Activated T-helper 2 cell treated with anti-CD3 and anti-CD28 coated beads, Interferon-gamma antibody, Interleukin-2, Interleukin-4, amounts not matched to agents 10 μg/mL and 5 μg/mL and 100 μg/mL, durations not matched to agents 14 hours and 24 hours and 36 hours (primary cell): ENCODE measurements at regions not wholly inside any gene's neighbourhood (a gene's known extent, or its start where the extent isn't known, plus 50 kb on each side); places are given as distances from the start of the nearest gene placed in this dataset.
A peak's percentile ranks its signal among the peaks of the same experiment; 100 is the strongest.
"Not testable (repeated sequence)": the region's sequence is repeated elsewhere in the genome, so short reads cannot be mapped to it uniquely, and the experiment has no call there.

ENCODE experiments used
- DNase-seq: peaks from one replicate; pipeline ENCODE4 v3.0.0; 2021; ENCODE audit warnings: low spot score
- H3K27ac Mint-ChIP-seq: one replicate; pipeline ENCODE4 v1.8.0; 2021; ENCODE audit warnings: mixed read lengths
- H3K27me3 Mint-ChIP-seq: one replicate; pipeline ENCODE4 v1.8.0; 2021; ENCODE audit warnings: low read depth, mixed read lengths
- H3K36me3 Mint-ChIP-seq: one replicate; pipeline ENCODE4 v1.8.0; 2021; ENCODE audit warnings: low read depth, mixed read lengths
- H3K4me1 Mint-ChIP-seq: one replicate; pipeline ENCODE4 v1.8.0; 2021; ENCODE audit warnings: low read depth, mixed read lengths
- H3K4me3 Mint-ChIP-seq: one replicate; pipeline ENCODE4 v1.8.0; 2021; ENCODE audit warnings: low read depth, mild to moderate bottlenecking, moderate library complexity, mixed read lengths
- H3K9me3 Mint-ChIP-seq: one replicate; pipeline ENCODE4 v1.8.0; 2021; ENCODE audit warnings: mixed read lengths
- intact Hi-C: fragments of 100-400 bp; cut with micrococcal nuclease; formaldehyde crosslinking; loops from one replicate; pipeline ENCODE4 v1.15.1; 2023

DNA sequence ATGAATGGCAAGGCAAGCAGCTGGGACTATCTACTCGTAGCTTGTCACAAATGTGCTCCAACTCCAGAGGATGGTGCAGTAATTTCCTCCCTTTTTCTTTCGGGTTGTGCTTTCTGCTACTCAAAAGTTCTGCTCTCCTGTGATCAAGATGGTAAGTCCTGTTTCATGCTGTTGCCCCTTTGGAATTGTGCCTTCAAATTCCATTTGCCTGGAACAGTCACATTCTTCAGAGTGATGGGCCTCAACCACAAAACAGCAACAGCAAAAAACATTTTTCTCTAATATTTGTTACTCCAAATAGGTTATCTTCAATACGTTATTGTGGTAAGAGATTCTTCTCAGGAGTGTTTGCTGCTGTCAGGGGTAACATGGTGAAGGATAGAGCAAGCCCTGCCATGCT lies 209.3 kb downstream of the PALM2AKAP2 start:
- H3K27ac Mint-ChIP-seq: no peak overlapping the region
- H3K36me3 Mint-ChIP-seq: peaks cover 35% of the 10 kb centered on the region
- peaks cover 29% of the 10 kb centered on the region for H3K9me3 Mint-ChIP-seq
- intact Hi-C loops: no loop called here
- H3K4me3 Mint-ChIP-seq: no peak overlapping the region
- H3K27me3 Mint-ChIP-seq: no peaks in the 10 kb centered on the region
- DNase-seq: no peak
- peaks cover 17% of the 10 kb centered on the region for H3K4me1 Mint-ChIP-seq

GRCh38 chr9:109990541-109990940 lies 210.5 kb downstream of the PALM2AKAP2 start:
- H3K36me3 Mint-ChIP-seq: peaks cover 45% of the 10 kb centered on the region
- no peak for DNase-seq
- H3K27ac Mint-ChIP-seq: no peak overlapping the region
- H3K9me3 Mint-ChIP-seq: peaks cover 42% of the 10 kb centered on the region
- no peak overlapping the region for H3K4me3 Mint-ChIP-seq
- intact Hi-C loops: no loop called here
- no peaks in the 10 kb centered on the region for H3K27me3 Mint-ChIP-seq
- H3K4me1 Mint-ChIP-seq: peaks cover 17% of the 10 kb centered on the region

- no peak for DNase-seq
- Mint-ChIP-seq H3K4me3 (no peak overlapping the region), H3K27me3 (no peaks in the 10 kb centered on the region), H3K36me3 (peaks cover 36% of the 10 kb centered on the region), H3K9me3 (peaks cover 48% of the 10 kb centered on the region), H3K27ac (no peak overlapping the region), H3K4me1 (peaks cover 4% of the 10 kb centered on the region)
- intact Hi-C loops: no loop called here
Observed at GRCh38 chr9:109992293-109992692, 212.3 kb downstream of the PALM2AKAP2 start.

GRCh38 chr9:109993250-109993978 lies 213.4 kb downstream of the PALM2AKAP2 start:
- H3K36me3 Mint-ChIP-seq: peaks cover 26% of the 10 kb centered on the region
- H3K9me3 Mint-ChIP-seq: peaks cover 38% of the 10 kb centered on the region
- peaks cover 2% of the 10 kb centered on the region for H3K4me1 Mint-ChIP-seq
- no peak for DNase-seq
- no peaks in the 10 kb centered on the region for H3K27me3 Mint-ChIP-seq
- H3K27ac Mint-ChIP-seq: no peak overlapping the region
- intact Hi-C loops: no loop called here
- H3K4me3 Mint-ChIP-seq: no peak overlapping the region

GRCh38 chr9:109994141-109994540 lies 213.8 kb downstream of the C9orf152 start:
- peaks cover 2% of the 10 kb centered on the region for H3K4me1 Mint-ChIP-seq
- H3K27me3 Mint-ChIP-seq: no peaks in the 10 kb centered on the region
- peaks cover 31% of the 10 kb centered on the region for H3K9me3 Mint-ChIP-seq
- H3K27ac Mint-ChIP-seq: no peak overlapping the region
- no peak for DNase-seq
- no peak overlapping the region for H3K4me3 Mint-ChIP-seq
- intact Hi-C loops: no loop called here
- H3K36me3 Mint-ChIP-seq: peaks cover 19% of the 10 kb centered on the region

DNA sequence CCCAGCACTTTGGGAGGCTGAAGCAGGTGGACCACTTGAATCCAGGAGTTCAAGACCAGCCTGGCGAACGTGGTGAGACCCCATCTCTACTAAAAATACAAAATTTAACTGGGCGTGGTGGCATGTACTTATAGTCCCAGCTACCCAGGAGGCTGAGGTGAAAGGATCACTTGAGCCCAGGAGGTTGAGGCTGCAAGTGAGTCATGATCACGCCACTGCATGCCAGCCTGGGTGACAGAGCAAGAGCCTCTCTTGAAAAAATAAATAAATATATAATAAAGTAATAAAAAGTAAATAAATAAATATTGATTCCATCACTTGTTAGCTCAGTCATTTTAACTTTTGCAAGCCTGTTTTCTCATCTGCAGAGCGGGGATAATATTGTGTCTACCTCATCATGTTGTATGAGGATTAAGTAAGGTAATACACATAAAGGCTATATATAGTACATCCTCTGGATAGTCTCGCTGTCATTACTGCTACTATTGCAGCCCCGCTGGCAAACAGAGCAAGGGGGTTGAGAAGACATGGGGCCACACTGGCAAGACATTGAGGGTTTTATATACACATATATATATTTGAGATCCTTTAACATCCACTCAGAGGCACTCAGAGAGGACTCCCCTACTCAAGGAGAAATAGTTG lies 210.9 kb downstream of the C9orf152 start:
- no peak overlapping the region for H3K4me3 Mint-ChIP-seq
- no peaks in the 10 kb centered on the region for H3K4me1 Mint-ChIP-seq
- intact Hi-C loops: no loop called here
- no peak for DNase-seq
- H3K9me3 Mint-ChIP-seq: peaks cover 29% of the 10 kb centered on the region
- no peak overlapping the region for H3K27ac Mint-ChIP-seq
- H3K27me3 Mint-ChIP-seq: no peaks in the 10 kb centered on the region
- H3K36me3 Mint-ChIP-seq: peaks cover 20% of the 10 kb centered on the region

DNA sequence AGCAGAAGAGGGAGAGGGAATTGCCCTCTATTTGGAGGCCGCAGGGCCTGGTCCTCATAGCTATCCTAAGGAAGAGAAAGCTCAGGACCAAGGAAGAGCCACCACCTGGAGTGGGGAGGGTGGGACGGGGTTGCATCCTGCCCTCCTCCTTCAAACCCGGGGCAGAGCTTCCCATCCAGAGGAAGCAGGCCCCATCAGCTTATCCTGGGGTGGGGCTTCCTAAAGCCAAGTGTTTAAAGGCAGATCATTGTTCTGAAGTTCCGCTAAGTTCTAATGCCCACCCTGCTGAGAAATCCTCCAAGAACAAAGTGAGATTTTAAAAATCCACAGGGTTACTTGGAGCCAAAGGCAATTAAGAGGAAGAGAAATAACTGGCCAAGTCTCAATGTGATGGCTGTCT lies 210.3 kb downstream of the C9orf152 start:
- intact Hi-C loops: no loop called here

GRCh38 chr9:110005521-110005920 lies 202.4 kb downstream of the C9orf152 start:
- H3K27me3 Mint-ChIP-seq, H3K4me3 Mint-ChIP-seq, intact Hi-C loops: not testable (repeated sequence)
- Mint-ChIP-seq H3K36me3 (peaks cover 33% of the 10 kb centered on the region), H3K4me1 (peaks cover 34% of the 10 kb centered on the region), H3K27ac (peak overlapping the region; percentile 18), H3K9me3 (peaks cover 26% of the 10 kb centered on the region)
- DNase-seq: peak; percentile 68

More for the DNA sequence above, 210.3 kb downstream of the C9orf152 start:
- no peak overlapping the region for H3K4me3 Mint-ChIP-seq
- H3K9me3 Mint-ChIP-seq: peaks cover 30% of the 10 kb centered on the region
- no peak overlapping the region for H3K27ac Mint-ChIP-seq
- no peak for DNase-seq
- H3K27me3 Mint-ChIP-seq: no peaks in the 10 kb centered on the region
- H3K4me1 Mint-ChIP-seq: no peaks in the 10 kb centered on the region
- H3K36me3 Mint-ChIP-seq: peaks cover 21% of the 10 kb centered on the region

DNA sequence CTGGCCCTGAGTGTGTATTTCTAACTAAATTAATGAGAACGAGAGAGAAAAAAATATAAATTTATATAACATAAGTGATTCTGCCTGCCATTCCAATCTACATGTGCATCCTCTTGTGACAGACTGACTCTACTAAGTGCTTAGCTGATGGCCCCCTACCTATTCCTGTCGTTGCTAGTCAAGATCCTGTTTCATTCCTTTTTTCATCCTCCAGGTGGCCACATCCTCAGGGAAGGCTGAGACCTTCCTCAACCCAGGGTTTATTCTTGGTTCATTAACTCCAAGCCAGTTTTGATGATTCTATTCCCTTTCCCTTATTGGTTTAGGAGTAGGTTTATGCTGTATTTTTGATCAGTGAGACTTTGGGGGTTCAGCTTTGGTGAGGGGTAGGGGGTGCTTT lies 201.3 kb downstream of the C9orf152 start:
- Mint-ChIP-seq H3K27ac (no peak overlapping the region), H3K4me1 (peaks cover 34% of the 10 kb centered on the region), H3K9me3 (peaks cover 21% of the 10 kb centered on the region), H3K36me3 (peaks cover 30% of the 10 kb centered on the region), H3K27me3 (no peaks in the 10 kb centered on the region), H3K4me3 (no peak overlapping the region)
- no peak for DNase-seq
- intact Hi-C loops: no loop called here

- Mint-ChIP-seq H3K4me3 (no peak overlapping the region), H3K36me3 (peaks cover 25% of the 10 kb centered on the region), H3K4me1 (peaks cover 34% of the 10 kb centered on the region), H3K27ac (no peak overlapping the region), H3K9me3 (peaks cover 19% of the 10 kb centered on the region), H3K27me3 (peaks cover 2% of the 10 kb centered on the region)
- no peak for DNase-seq
- intact Hi-C loops: no loop called here
Observed at GRCh38 chr9:110007477-110008270, 200.3 kb downstream of the C9orf152 start.

DNA sequence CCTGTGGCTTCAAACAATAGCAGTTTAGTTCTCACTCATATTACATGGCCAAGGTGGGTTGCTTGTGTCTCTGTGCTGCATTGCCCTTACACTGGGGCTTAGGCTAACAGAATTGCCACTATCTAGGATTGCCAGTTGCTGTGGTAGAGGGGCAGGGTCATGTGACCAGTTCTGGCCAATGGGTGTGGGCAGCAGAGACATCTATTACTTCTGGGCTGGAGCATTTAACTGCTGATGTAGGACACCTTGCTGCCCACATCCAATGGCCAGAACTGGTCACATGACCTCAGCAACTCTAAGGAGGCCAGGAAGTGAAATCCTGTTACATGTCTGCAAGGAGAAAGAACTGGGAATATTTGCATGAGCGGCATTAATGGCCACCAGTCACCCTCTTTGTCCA lies 199.3 kb downstream of the C9orf152 start:
- peaks cover 10% of the 10 kb centered on the region for H3K9me3 Mint-ChIP-seq

DNA sequence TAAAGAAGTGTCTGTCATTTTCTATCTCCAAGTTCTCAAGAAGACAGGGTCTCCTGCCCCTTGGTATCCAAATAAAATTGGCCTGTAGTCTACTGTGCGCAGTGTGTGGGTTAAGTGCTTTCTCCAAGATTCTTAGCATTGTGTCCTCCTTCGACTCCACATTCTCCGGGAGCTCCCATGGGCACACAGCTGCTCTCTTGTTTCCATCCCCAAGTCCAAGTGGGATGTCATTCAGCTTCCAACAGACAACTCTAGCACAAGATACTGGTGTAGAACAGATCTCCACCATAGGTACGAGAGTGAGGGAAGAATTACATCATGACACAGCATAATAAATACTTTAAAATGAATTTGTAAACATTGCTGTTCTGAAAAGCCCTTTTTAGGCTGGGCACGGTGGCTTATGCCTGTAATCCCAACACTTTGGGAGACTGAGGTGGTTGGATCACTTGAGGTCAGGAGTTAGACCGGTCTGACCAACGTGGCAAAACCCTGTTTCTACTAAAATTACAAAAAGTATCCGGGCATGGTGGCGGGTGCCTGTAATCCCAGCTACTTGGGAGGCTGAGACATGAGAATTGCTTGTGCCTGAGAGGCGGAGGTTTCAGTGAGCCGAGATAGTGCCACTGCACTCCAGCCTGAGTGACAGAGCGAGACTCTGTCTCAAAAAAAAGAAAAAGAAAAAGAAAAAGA lies 196.2 kb downstream of the C9orf152 start:
- Mint-ChIP-seq H3K4me3 (no peak overlapping the region), H3K27ac (no peak overlapping the region), H3K4me1 (peaks cover 27% of the 10 kb centered on the region), H3K9me3 (no peaks in the 10 kb centered on the region), H3K27me3 (peaks cover 2% of the 10 kb centered on the region), H3K36me3 (no peaks in the 10 kb centered on the region)
- intact Hi-C loops: no loop called here
- no peak for DNase-seq

More for the DNA sequence above, 199.3 kb downstream of the C9orf152 start:
- DNase-seq: no peak
- peaks cover 34% of the 10 kb centered on the region for H3K4me1 Mint-ChIP-seq
- peaks cover 2% of the 10 kb centered on the region for H3K27me3 Mint-ChIP-seq
- no peak overlapping the region for H3K27ac Mint-ChIP-seq
- intact Hi-C loops: no loop called here
- peaks cover 15% of the 10 kb centered on the region for H3K36me3 Mint-ChIP-seq
- no peak overlapping the region for H3K4me3 Mint-ChIP-seq
